HG03442 (cell line): ENCODE measurements at regions not wholly inside any gene's neighbourhood (a gene's known extent, or its start where the extent isn't known, plus 50 kb on each side); places are given as distances from the start of the nearest gene placed in this dataset.
"Not testable (repeated sequence)": the region's sequence is repeated elsewhere in the genome, so short reads cannot be mapped to it uniquely, and the experiment has no call there.

ENCODE experiments used
- ATAC-seq: cut with Tn5 transposase; IDR thresholded peaks from one replicate; pipeline ENCODE4 v1.9.1; 2021; ENCODE audit warnings: mild to moderate bottlenecking, moderate library complexity; ENCODE audit not compliant: unreplicated experiment

- ATAC-seq = not testable (repeated sequence)
Observed at GRCh38 chr14:48149624-48150023, 474.2 kb upstream of the MDGA2 start.

- ATAC-seq = no peak
Observed at GRCh38 chr14:48140804-48141203, 465.4 kb upstream of the MDGA2 start.

- ATAC-seq = no peak
Observed at GRCh38 chr14:48129472-48129871, 454.1 kb upstream of the MDGA2 start.

- no peak for ATAC-seq
Observed at GRCh38 chr14:48127674-48128073, 452.3 kb upstream of the MDGA2 start.

GRCh38 chr14:48125654-48126053 lies 450.2 kb upstream of the MDGA2 start:
- ATAC-seq = no peak

GRCh38 chr14:48113713-48114112 lies 438.3 kb upstream of the MDGA2 start:
- no peak for ATAC-seq

- ATAC-seq = no peak
Observed at GRCh38 chr14:48111151-48111550, 435.7 kb upstream of the MDGA2 start.

GRCh38 chr14:48107646-48108045 lies 432.2 kb upstream of the MDGA2 start:
- ATAC-seq = no peak

- ATAC-seq = no peak
Observed at GRCh38 chr14:48096897-48097296, 421.5 kb upstream of the MDGA2 start.

GRCh38 chr14:48086516-48086915 lies 411.1 kb upstream of the MDGA2 start:
- no peak for ATAC-seq

- no peak for ATAC-seq
Observed at GRCh38 chr14:48075487-48075886, 400.1 kb upstream of the MDGA2 start.

GRCh38 chr14:48052973-48053372 lies 377.6 kb upstream of the MDGA2 start:
- ATAC-seq = no peak

GRCh38 chr14:48035836-48036235 lies 360.4 kb upstream of the MDGA2 start:
- ATAC-seq = no peak

- ATAC-seq = no peak
Observed at GRCh38 chr14:48027115-48027514, 351.7 kb upstream of the MDGA2 start.

GRCh38 chr14:48023881-48024280 lies 348.5 kb upstream of the MDGA2 start:
- no peak for ATAC-seq

GRCh38 chr14:48011484-48011883 lies 336.1 kb upstream of the MDGA2 start:
- not testable (repeated sequence) for ATAC-seq

GRCh38 chr14:48008646-48009045 lies 333.2 kb upstream of the MDGA2 start:
- peak; percentile 54 for ATAC-seq

GRCh38 chr14:48005986-48006385 lies 330.6 kb upstream of the MDGA2 start:
- ATAC-seq = no peak

GRCh38 chr14:47993883-47994282 lies 318.5 kb upstream of the MDGA2 start:
- ATAC-seq = no peak

GRCh38 chr14:47988175-47988574 lies 312.8 kb upstream of the MDGA2 start:
- ATAC-seq = no peak

GRCh38 chr14:47978871-47979270 lies 303.5 kb upstream of the MDGA2 start:
- ATAC-seq = no peak

GRCh38 chr14:47976139-47976538 lies 300.7 kb upstream of the MDGA2 start:
- ATAC-seq = no peak

- ATAC-seq = no peak
Observed at GRCh38 chr14:47966076-47966810, 290.8 kb upstream of the MDGA2 start.
